HFFc6 (cell line): ENCODE measurements at regions not wholly inside any gene's neighbourhood (a gene's known extent, or its start where the extent isn't known, plus 50 kb on each side); places are given as distances from the start of the nearest gene placed in this dataset.

Experiments used
- DNase-seq: peaks from one replicate; pipeline ENCODE4 v3.0.0-alpha.2; 2018
- H3K27ac Mint-ChIP-seq: 2 replicates; pipeline ENCODE4 v1.8.0; 2020; ENCODE audit warnings: mild to moderate bottlenecking, mixed read lengths
- H3K27me3 Mint-ChIP-seq: 2 replicates; pipeline ENCODE4 v1.8.0; 2021; ENCODE audit warnings: mild to moderate bottlenecking, moderate library complexity, mixed read lengths; ENCODE audit not compliant: insufficient read depth
- H3K36me3 Mint-ChIP-seq: 2 replicates; pipeline ENCODE4 v1.8.0; 2021; ENCODE audit warnings: low read depth, mixed read lengths
- H3K4me1 Mint-ChIP-seq: 2 replicates; pipeline ENCODE4 v1.8.0; 2020; ENCODE audit warnings: low read depth, mixed read lengths
- H3K4me3 Mint-ChIP-seq: 2 replicates; pipeline ENCODE4 v1.8.0; 2020; ENCODE audit warnings: mild to moderate bottlenecking, moderate library complexity, mixed read lengths
- H3K9me3 Mint-ChIP-seq: 2 replicates; pipeline ENCODE4 v1.8.0; 2020; ENCODE audit warnings: mild to moderate bottlenecking, mixed read lengths
- CTCF ChIP-seq: fragments of 200-600 bp; sonication (generic); IDR thresholded peaks from 2 replicates; pipeline ENCODE4 v1.5.0; 2021; ENCODE audit warnings: antibody characterized with exemption, mild to moderate bottlenecking

- H3K9me3 Mint-ChIP-seq, result peaks cover 17% of the 10 kb centered on the region
- peaks cover 11% of the 10 kb centered on the region; the same call in 1 of the 2 replicates for H3K4me1 Mint-ChIP-seq
- H3K27me3 Mint-ChIP-seq, result no peaks in the 10 kb centered on the region
- TF ChIP-seq CTCF, result no peak
- peak; percentile 62 for DNase-seq
- H3K4me3 Mint-ChIP-seq, result no peak overlapping the region
- no peaks in the 10 kb centered on the region for H3K36me3 Mint-ChIP-seq
- peak overlapping the region; percentile 72; the same call in 1 of the 2 replicates for H3K27ac Mint-ChIP-seq
Measured at GRCh38 chr1:239250353-239251035, 135.9 kb upstream of the CHRM3 start.

DNA sequence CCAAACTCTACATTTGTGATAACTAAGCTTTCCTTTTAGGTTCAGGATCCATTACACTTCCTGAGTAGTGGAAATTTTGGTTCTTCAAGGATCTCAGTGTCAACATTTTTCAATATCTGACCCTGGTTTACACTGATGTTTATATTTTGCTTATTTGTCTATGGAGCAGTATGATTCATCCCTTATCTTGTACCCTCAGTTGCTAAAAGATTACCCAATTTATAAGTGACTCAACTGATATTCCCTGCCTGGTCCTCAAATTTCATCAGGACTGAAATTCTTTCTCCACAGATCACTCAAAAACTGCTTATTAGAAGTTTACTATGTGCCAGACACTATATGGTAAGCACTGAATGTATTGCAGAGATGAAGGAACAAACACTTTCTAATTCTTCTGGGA, 139.1 kb upstream of the CHRM3 start:
- DNase-seq, result peak; percentile 41

GRCh38 chr1:239244084-239244483, 142.3 kb upstream of the CHRM3 start:
- Mint-ChIP-seq H3K4me1 (peaks cover 6% of the 10 kb centered on the region; the same call in 1 of the 2 replicates), H3K9me3 (peaks cover 4% of the 10 kb centered on the region), H3K27me3 (no peaks in the 10 kb centered on the region), H3K36me3 (no peaks in the 10 kb centered on the region), H3K27ac (no peak overlapping the region), H3K4me3 (no peak overlapping the region)
- DNase-seq, result no peak
- no peak for TF ChIP-seq CTCF

More for the DNA sequence above, 139.1 kb upstream of the CHRM3 start:
- H3K27me3 Mint-ChIP-seq, result no peaks in the 10 kb centered on the region
- no peak overlapping the region; the same call in 1 of the 2 replicates for H3K27ac Mint-ChIP-seq
- H3K4me1 Mint-ChIP-seq, result peaks cover 6% of the 10 kb centered on the region; the same call in 1 of the 2 replicates
- H3K9me3 Mint-ChIP-seq, result peaks cover 10% of the 10 kb centered on the region
- H3K36me3 Mint-ChIP-seq, result no peaks in the 10 kb centered on the region
- no peak for TF ChIP-seq CTCF
- H3K4me3 Mint-ChIP-seq, result no peak overlapping the region

GRCh38 chr1:239243006-239243405, 143.4 kb upstream of the CHRM3 start:
- Mint-ChIP-seq H3K36me3 (no peaks in the 10 kb centered on the region), H3K4me1 (peaks cover 6% of the 10 kb centered on the region; the same call in 1 of the 2 replicates), H3K9me3 (peaks cover 4% of the 10 kb centered on the region), H3K27me3 (no peaks in the 10 kb centered on the region), H3K4me3 (no peak overlapping the region), H3K27ac (no peak overlapping the region)
- no peak for DNase-seq
- TF ChIP-seq CTCF, result no peak

DNA sequence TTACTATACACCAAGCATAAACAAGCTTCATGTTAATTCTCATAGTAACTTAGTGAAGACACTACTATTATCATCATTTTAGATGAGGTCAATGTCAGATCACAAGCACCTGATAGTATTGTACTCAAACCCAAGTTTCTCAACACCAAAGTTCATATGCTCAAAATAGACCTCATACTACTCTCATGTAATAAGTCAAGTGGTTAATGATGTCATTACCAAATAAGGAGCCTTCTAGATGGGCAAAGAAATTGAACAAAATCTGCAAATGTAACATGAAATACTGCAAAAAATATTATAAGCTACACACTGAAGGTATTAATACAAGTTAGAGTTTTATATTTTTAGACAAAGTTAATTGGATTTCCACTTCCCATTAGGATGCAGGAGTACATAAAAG, 144.0 kb upstream of the CHRM3 start:
- TF ChIP-seq CTCF, result no peak
- H3K4me1 Mint-ChIP-seq, result peaks cover 4% of the 10 kb centered on the region; the same call in 1 of the 2 replicates
- H3K36me3 Mint-ChIP-seq, result no peaks in the 10 kb centered on the region
- no peak for DNase-seq
- peaks cover 4% of the 10 kb centered on the region for H3K9me3 Mint-ChIP-seq
- no peak overlapping the region for H3K27ac Mint-ChIP-seq
- no peak overlapping the region for H3K4me3 Mint-ChIP-seq
- no peaks in the 10 kb centered on the region for H3K27me3 Mint-ChIP-seq
